Heart left ventricle (tissue), 16 donors: ENCODE measurements at regions not wholly inside any gene's neighbourhood (a gene's known extent, or its start where the extent isn't known, plus 50 kb on each side); places are given as distances from the start of the nearest gene placed in this dataset.

Source experiments
- ATAC-seq, 4 donors: fragments of 200-7000 bp; cut with Tn5 transposase; one replicate each; pipeline ENCODE4 v1.9.1; 2020 to 2022; ENCODE audit warnings: moderate library complexity in 4 of 4, mild to moderate bottlenecking in 3 of 4, moderate number of reproducible peaks in 1 of 4
- DNase-seq, 5 donors: peaks; one replicate each; pipeline ENCODE4 v3.0.0-alpha.2; 2020
- H3K27ac ChIP-seq, 12 donors: fragments of 200-600 bp; sonication (generic) in 4 of 12; one replicate each; pipeline versions ENCODE4 v1.5.0 to v1.8.0; 2016 to 2022; ENCODE audit warnings: mild to moderate bottlenecking in 2 of 12
- H3K27me3 ChIP-seq, 9 donors: fragments of 200-600 bp; sonication (generic) in 2 of 9; one replicate each; pipeline versions ENCODE4 v1.5.1 to v1.8.0; 2016 to 2022; ENCODE audit warnings: mild to moderate bottlenecking in 3 of 9
- H3K36me3 ChIP-seq, 9 donors: fragments of 200-600 bp; sonication (generic) in 2 of 9; one replicate each; pipeline versions ENCODE4 v1.5.0 to v1.8.0; 2018 to 2022; ENCODE audit warnings: mild to moderate bottlenecking in 2 of 9
- H3K4me1 ChIP-seq, 12 donors: fragments of 200-600 bp; sonication (generic) in 4 of 12; one replicate each; pipeline versions ENCODE4 v1.5.0 to v1.8.0; 2016 to 2022; ENCODE audit warnings: mild to moderate bottlenecking in 3 of 12
- H3K4me3 ChIP-seq, 12 donors: fragments of 200-600 bp; sonication (generic) in 4 of 12; one replicate each; pipeline versions ENCODE4 v1.5.0 to v1.8.0; 2017 to 2022; ENCODE audit warnings: mild to moderate bottlenecking in 9 of 12, moderate library complexity in 4 of 12
- H3K9me3 ChIP-seq, 12 donors: fragments of 200-600 bp; sonication (generic) in 4 of 12; one replicate each; pipeline versions ENCODE4 v1.5.0 to v1.8.0; 2016 to 2022; ENCODE audit warnings: mild to moderate bottlenecking in 1 of 12
- POLR2A ChIP-seq, 2 donors: fragments of 450-650 bp; IDR thresholded peaks; one replicate each; pipeline ENCODE4 v1.6.1; 2017; ENCODE audit warnings: antibody characterized with exemption in 2 of 2, mild to moderate bottlenecking in 2 of 2, moderate library complexity in 2 of 2
- WGBS, 4 donors: extraction: QIAGEN DNeasy Blood & Tissue Kit in 2 of 4; methylation state at CpG; one replicate each; pipeline versions ENCODE4 v1.1.5 to v1.1.7; 2013 to 2018; 5-methylcytosine and 5-hydroxymethylcytosine counted together
- intact Hi-C, 10 donors: fragments of 100-400 bp; cut with DNase I; formaldehyde crosslinking; loops; one replicate each; pipeline versions ENCODE4 v1.11.1 to v1.14.2; 2022
- TF ChIP-seq, protein P1 (sequence below), 12 donors: fragments of 200-600 bp; sonication (generic) in 4 of 12; IDR thresholded peaks; one replicate each; pipeline versions ENCODE4 v1.5.0 to v1.8.0; 2018 to 2022; ENCODE audit warnings: antibody characterized with exemption in 12 of 12, mild to moderate bottlenecking in 5 of 12
- donor health status: ischemic (EF 13 %, LVEDD 7.1; RV severe dilation, severe dysfunction).
- donor health status: healthy with polysubstance abuse.
- donor health status: DM: no; HTN: yes; CAD: no.
- donor health status: DM: no; HTN: no; CAD: no.
- donor health status: ischemic (EF 25% LVEDD 6.9; RV normal size, moderate dysfunction).
- donor health status: ischemic (EF 25% LVEDD 5.7; RV mildly dilated, moderate dysfunction).
- donor health status: healthy.
- donor health status: DM: yes; HTN: yes; CAD: no.
- donor health status: ischemic (EF 35%, LVEDD 5.7; RV mildly dilated, moderate dysfunction).
- donor health status: nonischemic (EF 11% LVEDD 7.7; RV severe dilation, severe dysfunction).
- donor health status: DM: yes; HTN: yes; CAD: no.
- donor health status: PGD.
- donor health status: ischemic (EF 29% LVEDD 5.4; RV normal size, mild dysfunction).
- donor health status: nonischemic (EF 23%, LVEDD 6.1; RV moderate dilation, normal function).

DNA sequence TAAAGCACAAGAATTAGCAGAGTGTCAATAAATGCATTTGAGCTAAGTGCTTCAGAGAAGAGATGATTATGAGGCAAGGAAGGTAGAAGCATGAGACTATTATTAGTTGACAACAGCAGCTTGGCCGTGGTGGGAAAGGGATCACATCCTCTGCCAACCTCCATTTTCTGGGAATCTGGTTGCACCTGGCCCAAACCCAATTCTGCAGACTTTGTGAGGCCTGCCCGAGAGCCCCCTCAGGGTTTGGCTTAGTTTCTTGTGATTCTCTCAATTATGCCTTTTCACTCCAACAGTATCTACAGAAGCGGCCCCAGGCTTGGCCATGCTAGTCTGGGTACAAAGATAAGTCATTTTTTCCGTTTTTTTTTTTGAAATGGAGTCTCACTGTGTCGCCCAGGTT lies 111.0 kb upstream of the B3GAT2 start:
- TF ChIP-seq POLR2A (IDR thresholded peaks at IDR 0.05), result no peak
- TF ChIP-seq, protein P1, sequence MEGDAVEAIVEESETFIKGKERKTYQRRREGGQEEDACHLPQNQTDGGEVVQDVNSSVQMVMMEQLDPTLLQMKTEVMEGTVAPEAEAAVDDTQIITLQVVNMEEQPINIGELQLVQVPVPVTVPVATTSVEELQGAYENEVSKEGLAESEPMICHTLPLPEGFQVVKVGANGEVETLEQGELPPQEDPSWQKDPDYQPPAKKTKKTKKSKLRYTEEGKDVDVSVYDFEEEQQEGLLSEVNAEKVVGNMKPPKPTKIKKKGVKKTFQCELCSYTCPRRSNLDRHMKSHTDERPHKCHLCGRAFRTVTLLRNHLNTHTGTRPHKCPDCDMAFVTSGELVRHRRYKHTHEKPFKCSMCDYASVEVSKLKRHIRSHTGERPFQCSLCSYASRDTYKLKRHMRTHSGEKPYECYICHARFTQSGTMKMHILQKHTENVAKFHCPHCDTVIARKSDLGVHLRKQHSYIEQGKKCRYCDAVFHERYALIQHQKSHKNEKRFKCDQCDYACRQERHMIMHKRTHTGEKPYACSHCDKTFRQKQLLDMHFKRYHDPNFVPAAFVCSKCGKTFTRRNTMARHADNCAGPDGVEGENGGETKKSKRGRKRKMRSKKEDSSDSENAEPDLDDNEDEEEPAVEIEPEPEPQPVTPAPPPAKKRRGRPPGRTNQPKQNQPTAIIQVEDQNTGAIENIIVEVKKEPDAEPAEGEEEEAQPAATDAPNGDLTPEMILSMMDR (IDR thresholded peaks at IDR 0.05), result no peak
- DNase-seq, result no peak
- H3K9me3 ChIP-seq, result peaks cover 0 to 3% (median 0%) of the 10 kb centered on the region in 12 donors
- WGBS, 4 donors, result 92 to 94% (median 93%) methylated on average over 5 of the region's 5 CpGs
- no peaks in the 10 kb centered on the region for H3K27me3 ChIP-seq
- no peak overlapping the region for H3K27ac ChIP-seq
- H3K4me1 ChIP-seq, result peaks cover 0 to 7% (median 0%) of the 10 kb centered on the region in 12 donors
- H3K4me3 ChIP-seq, result no peak overlapping the region
- intact Hi-C loops, result no loop called here
- H3K36me3 ChIP-seq, result no peaks in the 10 kb centered on the region
- no peak for ATAC-seq

DNA sequence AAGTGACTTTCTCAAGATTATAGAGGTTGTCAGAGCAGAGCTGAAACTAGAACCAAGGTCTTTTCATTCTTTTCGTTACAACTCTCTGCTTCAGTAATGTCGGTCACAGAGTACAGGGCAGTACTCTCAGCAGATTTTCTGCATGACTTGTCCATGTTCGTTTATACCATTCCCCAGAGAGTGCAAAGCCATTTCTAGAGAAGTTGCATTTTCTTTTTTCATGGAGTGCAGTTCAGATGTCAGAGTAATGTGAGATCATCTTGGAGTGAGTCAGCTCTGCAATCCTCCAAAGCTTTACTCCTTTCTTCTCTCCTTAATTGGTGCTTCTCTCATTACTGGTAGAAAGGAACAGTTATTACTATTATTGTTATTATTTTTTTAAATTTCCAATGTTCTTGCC lies 115.6 kb upstream of the B3GAT2 start:
- TF ChIP-seq, protein P1 (IDR thresholded peaks at IDR 0.05), result no peak
- no peak for TF ChIP-seq POLR2A (IDR thresholded peaks at IDR 0.05)
- H3K4me3 ChIP-seq, result no peak overlapping the region
- no peaks in the 10 kb centered on the region for H3K27me3 ChIP-seq
- H3K4me1 ChIP-seq, result peaks cover 0 to 7% (median 0%) of the 10 kb centered on the region in 12 donors
- peaks cover 0 to 13% (median under 1%) of the 10 kb centered on the region in 12 donors for H3K9me3 ChIP-seq
- WGBS, 4 donors, result 63 to 68% (median 64%) methylated on average over 3 of the region's 3 CpGs
- no peak overlapping the region for H3K27ac ChIP-seq
- ATAC-seq (peak in 2 of 4 donors; percentile 54 to 60), DNase-seq (no peak)
- intact Hi-C loops, result no loop called here
- H3K36me3 ChIP-seq, result no peaks in the 10 kb centered on the region

DNA sequence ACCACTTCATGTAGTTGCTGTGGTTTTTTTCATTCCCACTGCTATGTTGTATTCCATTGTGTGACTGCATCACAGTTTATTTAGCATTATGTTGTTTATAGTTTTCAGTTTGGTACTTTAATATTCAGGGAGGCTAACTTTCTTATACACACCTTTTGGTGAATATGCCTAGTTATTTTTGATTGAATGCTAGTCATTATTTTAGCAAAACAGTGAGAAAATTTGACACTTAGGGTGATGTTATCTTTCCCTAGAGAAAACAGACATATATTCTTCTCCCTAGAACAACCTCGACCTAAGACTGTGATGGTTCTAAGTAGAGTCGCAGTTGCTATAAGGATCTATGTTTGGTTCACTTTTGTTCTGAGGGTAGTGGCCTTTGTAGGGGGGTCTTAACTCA lies 120.8 kb upstream of the B3GAT2 start:
- no peak overlapping the region for H3K4me3 ChIP-seq
- H3K9me3 ChIP-seq, result peaks cover 0 to 24% (median 6%) of the 10 kb centered on the region in 12 donors
- 93 to 100% (median 97%) methylated on average over 2 of the region's 2 CpGs for WGBS, 4 donors
- peaks cover 0 to 30% (median 7%) of the 10 kb centered on the region in 12 donors for H3K4me1 ChIP-seq
- ATAC-seq (no peak), DNase-seq (no peak)
- H3K27me3 ChIP-seq, result no peaks in the 10 kb centered on the region
- intact Hi-C loops, result no loop called here
- no peaks in the 10 kb centered on the region for H3K36me3 ChIP-seq
- no peak overlapping the region for H3K27ac ChIP-seq
- TF ChIP-seq, protein P1 (IDR thresholded peaks at IDR 0.05), result no peak
- TF ChIP-seq POLR2A (IDR thresholded peaks at IDR 0.05), result no peak

DNA sequence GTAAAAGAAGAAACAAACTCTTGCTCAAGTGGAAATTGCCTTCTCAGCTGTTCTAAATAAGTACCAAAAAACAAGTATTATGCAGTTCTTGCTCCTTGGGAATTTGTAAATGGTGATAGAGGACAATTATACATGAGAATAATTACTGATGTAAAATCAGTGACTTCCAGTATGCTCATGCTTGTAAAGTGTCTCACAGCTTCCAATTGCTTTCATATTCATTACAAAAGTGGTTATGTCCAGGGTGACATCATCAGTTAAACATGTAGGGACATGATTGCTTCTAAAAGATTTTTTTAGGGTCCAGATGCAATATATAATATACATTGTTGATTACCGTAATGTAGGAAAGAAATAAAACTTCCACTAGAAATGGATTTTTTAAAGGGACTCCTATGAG lies 122.8 kb upstream of the B3GAT2 start:
- Histone ChIP-seq H3K27ac (peak overlapping the region in 5 of 12 donors; percentile 4 to 70 (median 32)), H3K4me1 (peaks cover 0 to 37% (median 13%) of the 10 kb centered on the region in 12 donors), H3K9me3 (peaks cover 0 to 24% (median 6%) of the 10 kb centered on the region in 12 donors), H3K4me3 (no peak overlapping the region), H3K36me3 (no peaks in the 10 kb centered on the region), H3K27me3 (no peaks in the 10 kb centered on the region)
- DNase-seq, result no peak
- ATAC-seq, result no peak
- 64 to 88% (median 86%) methylated on average over 1 of the region's 1 CpG for WGBS, 4 donors
- intact Hi-C loops, result no loop called here
- TF ChIP-seq, protein P1 (IDR thresholded peaks at IDR 0.05), result no peak
- TF ChIP-seq POLR2A (IDR thresholded peaks at IDR 0.05), result no peak
